Activated T-helper 2 cell treated with anti-CD3 and anti-CD28 coated beads, Interferon-gamma antibody, Interleukin-2, Interleukin-4, amounts not matched to agents 10 μg/mL and 5 μg/mL and 100 μg/mL, durations not matched to agents 14 hours and 24 hours and 36 hours (primary cell): ENCODE measurements at regions not wholly inside any gene's neighbourhood (a gene's known extent, or its start where the extent isn't known, plus 50 kb on each side); places are given as distances from the start of the nearest gene placed in this dataset.

Experiments
- DNase-seq: peaks from one replicate; pipeline ENCODE4 v3.0.0; 2021; ENCODE audit warnings: low spot score
- H3K27ac Mint-ChIP-seq: one replicate; pipeline ENCODE4 v1.8.0; 2021; ENCODE audit warnings: mixed read lengths
- H3K27me3 Mint-ChIP-seq: one replicate; pipeline ENCODE4 v1.8.0; 2021; ENCODE audit warnings: low read depth, mixed read lengths
- H3K36me3 Mint-ChIP-seq: one replicate; pipeline ENCODE4 v1.8.0; 2021; ENCODE audit warnings: low read depth, mixed read lengths
- H3K4me1 Mint-ChIP-seq: one replicate; pipeline ENCODE4 v1.8.0; 2021; ENCODE audit warnings: low read depth, mixed read lengths
- H3K4me3 Mint-ChIP-seq: one replicate; pipeline ENCODE4 v1.8.0; 2021; ENCODE audit warnings: low read depth, mild to moderate bottlenecking, moderate library complexity, mixed read lengths
- H3K9me3 Mint-ChIP-seq: one replicate; pipeline ENCODE4 v1.8.0; 2021; ENCODE audit warnings: mixed read lengths
- intact Hi-C: fragments of 100-400 bp; cut with micrococcal nuclease; formaldehyde crosslinking; loops from one replicate; pipeline ENCODE4 v1.15.1; 2023

DNA sequence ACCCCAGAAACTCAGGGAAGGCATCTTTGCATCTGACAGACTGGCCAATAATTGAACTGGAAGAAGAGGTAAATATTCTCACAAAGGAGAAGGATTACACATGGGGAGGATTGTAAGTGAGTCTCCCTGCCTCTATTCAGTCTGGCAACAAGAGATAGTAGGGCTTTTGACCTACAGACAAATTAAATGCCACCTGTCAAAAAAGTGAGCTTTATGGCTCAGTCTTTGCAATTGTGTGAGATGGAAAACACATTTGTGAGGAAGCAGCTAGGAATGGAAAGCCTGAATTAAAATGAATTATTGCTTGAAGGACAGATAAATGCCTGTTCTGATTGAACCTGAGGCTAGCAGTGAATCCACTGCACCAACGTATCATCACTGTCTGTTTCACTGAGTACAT lies 173.3 kb upstream of the GOLIM4 start:
- Mint-ChIP-seq H3K4me1 (no peaks in the 10 kb centered on the region), H3K27ac (no peak overlapping the region), H3K4me3 (no peak overlapping the region), H3K9me3 (no peaks in the 10 kb centered on the region), H3K27me3 (no peaks in the 10 kb centered on the region), H3K36me3 (no peaks in the 10 kb centered on the region)
- intact Hi-C loops: no loop called here
- no peak for DNase-seq

DNA sequence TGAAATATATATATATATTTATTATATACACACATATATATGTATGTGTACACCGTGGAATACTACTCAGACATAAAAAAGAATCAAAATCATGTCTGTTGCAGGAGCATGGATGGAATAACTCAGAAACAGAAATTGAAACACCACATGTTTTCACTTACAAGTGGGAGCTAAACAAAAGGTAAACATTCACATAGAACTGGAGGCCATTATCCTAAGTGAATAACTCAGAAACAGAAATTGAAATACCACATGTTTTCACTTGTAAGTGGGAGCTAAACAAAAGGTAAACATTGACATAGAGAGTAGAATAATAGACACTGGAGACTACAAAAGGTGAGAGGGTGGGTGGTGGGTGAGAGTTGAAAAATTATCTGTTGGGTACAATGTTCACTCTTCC lies 171.5 kb upstream of the GOLIM4 start:
- H3K4me1 Mint-ChIP-seq: no peaks in the 10 kb centered on the region
- DNase-seq: no peak

DNA sequence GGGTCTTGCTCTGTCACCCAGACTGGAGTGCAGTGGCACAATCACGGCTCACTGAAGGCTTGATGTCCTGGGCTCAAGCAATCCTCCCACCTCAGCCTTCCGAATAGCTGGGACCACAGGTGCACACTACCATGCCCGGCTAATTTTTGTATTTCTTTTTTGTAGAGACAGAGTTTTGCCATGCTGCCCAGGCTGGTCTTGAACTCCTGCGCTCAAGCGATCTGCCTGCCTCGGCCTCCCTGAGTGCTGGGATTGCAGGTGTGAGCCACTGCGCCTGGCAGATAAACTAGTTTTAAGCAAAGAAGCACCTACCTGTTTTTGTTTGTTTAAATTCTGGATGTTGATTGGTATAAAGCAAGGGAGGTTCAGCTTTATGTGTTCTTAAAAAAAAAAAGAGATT lies 170.6 kb upstream of the GOLIM4 start:
- no peak overlapping the region for H3K4me3 Mint-ChIP-seq
- no peaks in the 10 kb centered on the region for H3K9me3 Mint-ChIP-seq
- H3K36me3 Mint-ChIP-seq: no peaks in the 10 kb centered on the region
- H3K27ac Mint-ChIP-seq: no peak overlapping the region
- intact Hi-C loops: no loop called here
- no peaks in the 10 kb centered on the region for H3K4me1 Mint-ChIP-seq
- no peak for DNase-seq
- H3K27me3 Mint-ChIP-seq: no peaks in the 10 kb centered on the region

More for the DNA sequence above, 171.5 kb upstream of the GOLIM4 start:
- Mint-ChIP-seq H3K36me3 (no peaks in the 10 kb centered on the region), H3K27me3 (no peaks in the 10 kb centered on the region), H3K9me3 (no peaks in the 10 kb centered on the region), H3K27ac (no peak overlapping the region), H3K4me3 (no peak overlapping the region)
- intact Hi-C loops: no loop called here

DNA sequence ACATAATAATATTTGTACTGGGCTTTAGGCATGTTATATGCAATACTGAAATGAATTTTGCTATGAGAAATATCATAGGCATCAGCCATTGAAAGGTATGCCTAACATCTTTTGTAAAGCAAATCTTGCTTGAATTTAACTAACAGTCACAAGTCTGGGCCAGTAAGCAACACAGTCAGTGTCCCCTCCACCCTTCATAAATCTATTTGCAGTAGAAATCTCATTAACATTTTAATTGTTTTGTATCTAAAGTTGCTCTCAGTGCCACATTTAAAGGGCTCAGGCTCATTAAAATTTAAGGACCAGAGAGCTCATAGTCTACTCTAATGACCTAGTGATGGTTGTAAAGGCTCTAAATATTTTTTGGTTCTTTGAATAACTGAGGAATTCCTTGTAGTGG lies 167.2 kb upstream of the GOLIM4 start:
- intact Hi-C loops: no loop called here
- no peak overlapping the region for H3K4me3 Mint-ChIP-seq
- H3K9me3 Mint-ChIP-seq: no peaks in the 10 kb centered on the region
- H3K36me3 Mint-ChIP-seq: no peaks in the 10 kb centered on the region
- no peaks in the 10 kb centered on the region for H3K4me1 Mint-ChIP-seq
- DNase-seq: no peak
- no peak overlapping the region for H3K27ac Mint-ChIP-seq
- H3K27me3 Mint-ChIP-seq: peaks cover 2% of the 10 kb centered on the region

DNA sequence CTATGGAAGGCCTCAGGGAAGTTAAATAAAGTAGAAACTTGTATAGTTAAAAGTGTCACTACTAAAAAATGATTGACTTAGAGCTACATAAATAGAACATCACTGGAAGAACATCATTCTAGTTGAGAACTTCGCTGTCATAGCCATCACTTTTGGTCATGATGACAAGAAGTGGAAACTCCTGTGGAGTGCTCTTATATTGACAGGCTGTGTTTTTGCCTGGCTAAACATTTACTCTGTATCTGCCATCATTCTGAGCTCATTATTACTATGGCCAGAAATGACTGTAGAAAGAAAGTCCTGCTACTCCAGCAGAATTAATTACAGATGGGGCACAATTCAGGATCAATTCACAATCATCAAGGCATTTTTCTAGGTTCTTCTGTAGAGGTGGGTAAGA lies 165.1 kb upstream of the GOLIM4 start:
- Mint-ChIP-seq H3K4me1 (no peaks in the 10 kb centered on the region), H3K9me3 (no peaks in the 10 kb centered on the region), H3K27ac (no peak overlapping the region), H3K4me3 (no peak overlapping the region), H3K27me3 (peaks cover 2% of the 10 kb centered on the region), H3K36me3 (no peaks in the 10 kb centered on the region)
- intact Hi-C loops: no loop called here
- no peak for DNase-seq

DNA sequence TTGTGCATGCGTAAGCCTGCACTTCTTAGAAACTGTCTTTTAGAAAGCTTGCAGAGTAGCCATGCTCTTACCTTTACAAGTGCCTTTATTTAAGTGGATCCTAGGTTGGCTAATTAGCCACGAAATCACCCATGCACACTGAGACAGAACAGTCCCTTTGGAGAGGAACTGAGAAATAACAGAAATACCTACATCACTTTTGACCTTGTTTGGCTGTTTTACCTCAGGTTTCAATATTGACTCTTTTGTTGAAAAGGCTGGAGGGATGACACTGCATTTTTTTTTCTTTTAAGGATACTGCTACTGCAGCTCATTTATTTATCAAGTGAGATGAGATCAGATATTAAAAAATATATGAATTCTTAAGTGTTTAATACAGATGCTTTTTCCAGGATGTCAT lies 155.6 kb upstream of the GOLIM4 start:
- Mint-ChIP-seq H3K36me3 (no peaks in the 10 kb centered on the region), H3K4me3 (no peak overlapping the region), H3K9me3 (no peaks in the 10 kb centered on the region), H3K27me3 (peaks cover 49% of the 10 kb centered on the region), H3K27ac (no peak overlapping the region), H3K4me1 (peaks cover 11% of the 10 kb centered on the region)
- intact Hi-C loops: no loop called here
- DNase-seq: no peak

DNA sequence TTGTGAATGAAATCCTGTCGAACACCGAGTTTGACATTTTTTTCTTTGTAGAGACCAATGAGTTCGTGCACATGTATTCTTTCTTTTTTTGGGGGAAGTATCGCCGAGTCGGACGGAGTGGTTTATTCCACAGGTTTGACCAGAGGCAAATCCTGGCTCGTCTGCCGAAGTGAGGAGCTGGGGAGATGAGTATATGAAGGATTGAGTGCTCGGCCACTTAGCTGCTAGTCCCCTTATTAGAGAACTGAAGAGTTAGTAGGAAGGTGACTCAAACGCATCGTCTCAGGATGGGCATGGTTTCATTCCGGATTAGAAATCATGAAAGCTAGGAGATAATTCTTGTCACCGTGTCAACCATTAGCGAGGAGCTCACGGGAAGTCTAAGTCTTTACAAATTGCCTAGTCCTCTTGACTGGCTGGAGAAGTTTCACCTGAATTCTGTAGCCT lies 154.7 kb upstream of the GOLIM4 start:
- Mint-ChIP-seq H3K4me3 (peak overlapping the region; percentile 72), H3K36me3 (no peaks in the 10 kb centered on the region), H3K4me1 (peaks cover 11% of the 10 kb centered on the region), H3K27ac (no peak overlapping the region), H3K27me3 (peaks cover 56% of the 10 kb centered on the region), H3K9me3 (no peaks in the 10 kb centered on the region)
- intact Hi-C loops: no loop called here
- DNase-seq: no peak

DNA sequence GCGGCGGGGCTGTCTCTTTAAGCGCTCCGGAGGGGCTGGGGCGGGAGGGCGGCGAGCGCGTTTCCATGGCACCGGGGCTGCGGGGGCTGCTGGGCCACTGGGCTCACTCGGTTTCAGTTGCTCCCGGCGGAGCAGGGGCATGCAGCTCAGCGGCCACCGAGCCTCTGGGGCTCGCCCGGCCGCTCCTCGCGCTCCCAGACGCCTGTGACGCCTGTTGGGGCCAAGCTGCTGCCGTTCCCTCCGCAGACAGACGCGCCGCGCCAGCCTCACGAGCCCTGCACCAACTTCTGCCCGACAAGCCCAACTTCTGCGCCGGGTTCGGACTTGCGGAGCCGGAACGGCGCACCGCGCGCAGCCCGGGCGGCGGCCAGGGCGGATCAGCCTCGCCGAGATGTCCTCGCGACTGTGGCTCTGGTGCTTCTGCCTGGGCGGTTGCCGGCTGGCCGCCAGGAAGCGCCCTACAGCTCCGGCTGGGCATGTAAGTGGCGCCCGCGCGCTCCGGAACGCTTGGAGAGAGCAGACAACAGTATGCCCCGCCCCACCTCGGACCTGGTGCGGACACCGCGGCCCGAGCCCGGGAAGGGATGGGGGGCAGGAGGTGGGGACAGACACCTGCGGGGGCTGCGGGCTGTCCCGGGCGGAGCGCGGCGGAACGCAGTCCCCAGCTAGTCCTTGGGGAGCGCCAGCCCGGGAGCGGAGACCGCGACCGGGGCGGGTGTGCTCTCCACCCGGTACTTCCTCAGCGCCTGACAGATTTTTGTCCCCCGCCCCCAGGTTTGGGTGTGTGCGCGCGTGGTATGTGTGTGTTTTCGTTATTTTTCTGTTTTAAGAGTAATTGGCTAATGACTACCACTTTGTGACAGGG lies 154.1 kb upstream of the GOLIM4 start:
- Mint-ChIP-seq H3K27me3 (peaks cover 58% of the 10 kb centered on the region), H3K4me3 (peak overlapping the region; percentile 72), H3K9me3 (no peaks in the 10 kb centered on the region), H3K27ac (no peak overlapping the region), H3K4me1 (peaks cover 11% of the 10 kb centered on the region), H3K36me3 (no peaks in the 10 kb centered on the region)
- intact Hi-C loops: no loop called here
- DNase-seq: peak; percentile 25

DNA sequence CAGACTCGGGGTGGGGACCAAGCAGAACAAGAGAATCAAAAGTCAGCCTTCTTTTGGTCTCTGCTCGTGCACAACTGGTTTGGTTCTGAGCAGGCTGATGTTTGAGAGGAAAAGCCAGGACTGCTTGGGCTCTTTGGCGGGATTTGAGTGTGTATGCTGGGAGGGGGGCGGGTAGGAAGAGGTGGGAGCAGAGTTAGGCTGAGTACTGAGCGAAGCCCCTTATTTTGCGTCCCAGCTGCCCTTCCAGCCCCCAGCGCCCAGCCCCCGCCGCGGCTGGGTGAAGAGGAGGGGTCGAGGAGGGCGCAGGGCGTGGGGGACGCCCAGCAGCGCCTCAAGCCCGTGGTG lies 153.5 kb upstream of the GOLIM4 start:
- peak overlapping the region; percentile 66 for H3K4me3 Mint-ChIP-seq
- H3K27me3 Mint-ChIP-seq: peaks cover 59% of the 10 kb centered on the region
- no peaks in the 10 kb centered on the region for H3K36me3 Mint-ChIP-seq
- H3K9me3 Mint-ChIP-seq: no peaks in the 10 kb centered on the region
- H3K27ac Mint-ChIP-seq: no peak overlapping the region
- H3K4me1 Mint-ChIP-seq: peaks cover 11% of the 10 kb centered on the region
- no peak for DNase-seq
- intact Hi-C loops: no loop called here

DNA sequence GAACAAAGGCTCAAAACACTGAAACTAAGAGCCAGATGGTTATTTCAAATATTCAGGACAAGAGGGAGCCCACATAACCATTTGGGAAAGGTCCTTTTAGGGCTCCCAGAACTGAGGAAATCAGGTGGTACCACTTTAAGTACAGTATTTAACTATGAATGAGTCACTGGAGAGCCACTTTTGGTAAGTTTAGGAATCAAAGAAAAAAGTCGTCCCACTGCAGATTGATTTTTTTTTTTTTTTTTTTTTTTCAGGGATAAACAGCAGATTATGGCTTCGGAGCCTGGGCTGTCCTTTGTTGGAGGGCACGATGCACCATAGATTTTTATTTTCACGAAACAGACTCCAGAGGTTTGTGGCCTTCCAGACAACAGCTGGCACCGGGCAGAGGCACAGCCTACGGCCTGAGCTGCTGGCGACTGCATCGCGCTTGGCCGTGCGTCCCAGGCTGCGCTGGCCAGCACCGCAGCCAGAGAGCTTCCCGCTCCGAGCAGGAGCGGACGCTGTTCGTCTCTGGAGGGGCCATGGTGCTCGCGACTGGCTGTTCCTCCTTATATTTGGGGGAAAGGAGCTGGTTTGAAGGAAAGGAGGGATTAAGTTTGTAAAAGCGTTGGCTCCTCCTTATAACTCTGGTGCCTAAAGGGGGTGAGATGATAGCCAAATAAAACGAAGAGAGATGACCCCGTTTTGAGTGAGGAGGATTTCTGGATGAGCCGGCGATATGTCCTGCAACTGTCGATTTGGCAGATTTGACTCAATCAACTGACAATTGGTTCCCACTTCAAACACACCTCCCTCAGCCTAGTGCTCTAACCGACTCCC lies 152.9 kb upstream of the GOLIM4 start:
- no peak for DNase-seq
- Mint-ChIP-seq H3K36me3 (no peaks in the 10 kb centered on the region), H3K4me3 (peak overlapping the region; percentile 66), H3K27me3 (peaks cover 59% of the 10 kb centered on the region), H3K27ac (no peak overlapping the region), H3K4me1 (peaks cover 11% of the 10 kb centered on the region), H3K9me3 (no peaks in the 10 kb centered on the region)
- intact Hi-C loops: no loop called here

DNA sequence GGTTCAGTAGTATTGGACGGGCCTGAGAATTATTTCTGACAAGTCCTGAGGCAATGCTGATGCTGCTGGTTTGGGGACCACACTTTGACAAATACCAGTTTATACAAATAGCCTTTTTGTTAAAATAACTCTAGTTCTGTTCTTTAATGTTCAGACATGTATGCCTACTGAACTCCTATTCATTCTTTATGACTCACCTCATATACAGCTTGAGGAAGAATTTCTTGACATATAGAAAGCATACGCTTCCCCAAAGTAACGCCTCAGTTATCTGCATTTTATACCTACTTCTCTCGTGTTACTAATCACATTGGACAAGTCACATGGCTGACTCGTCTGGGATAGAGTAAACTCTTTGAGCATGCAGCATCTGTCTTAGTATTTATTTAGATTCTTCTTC lies 145.4 kb upstream of the GOLIM4 start:
- peaks cover 15% of the 10 kb centered on the region for H3K27me3 Mint-ChIP-seq
- no peak overlapping the region for H3K27ac Mint-ChIP-seq
- H3K4me1 Mint-ChIP-seq: no peaks in the 10 kb centered on the region
- H3K9me3 Mint-ChIP-seq: no peaks in the 10 kb centered on the region
- H3K4me3 Mint-ChIP-seq: no peak overlapping the region
- no peaks in the 10 kb centered on the region for H3K36me3 Mint-ChIP-seq
- no peak for DNase-seq
- intact Hi-C loops: no loop called here

DNA sequence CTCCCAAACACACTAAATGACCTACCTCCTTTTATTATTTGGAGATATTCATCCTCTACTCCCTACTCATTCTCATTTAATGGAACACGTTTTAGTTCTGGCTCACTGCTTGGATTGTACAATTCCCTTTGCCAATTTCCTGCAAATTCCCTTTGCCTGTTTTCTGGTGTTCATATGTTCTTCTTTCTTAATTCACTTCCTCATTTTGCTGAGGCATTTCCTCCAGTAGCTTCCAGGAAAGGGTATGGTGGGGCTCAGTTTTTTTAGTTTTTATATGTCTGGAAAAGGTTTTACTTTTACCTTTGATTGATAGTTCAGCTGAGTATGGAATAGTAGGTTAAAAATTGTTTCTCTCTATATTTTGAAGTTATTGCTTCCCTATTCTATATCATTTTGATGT lies 143.6 kb upstream of the GOLIM4 start:
- no peak for DNase-seq
- Mint-ChIP-seq H3K4me1 (no peaks in the 10 kb centered on the region), H3K36me3 (no peaks in the 10 kb centered on the region), H3K4me3 (no peak overlapping the region), H3K27ac (no peak overlapping the region), H3K27me3 (peaks cover 7% of the 10 kb centered on the region), H3K9me3 (no peaks in the 10 kb centered on the region)
- intact Hi-C loops: no loop called here

DNA sequence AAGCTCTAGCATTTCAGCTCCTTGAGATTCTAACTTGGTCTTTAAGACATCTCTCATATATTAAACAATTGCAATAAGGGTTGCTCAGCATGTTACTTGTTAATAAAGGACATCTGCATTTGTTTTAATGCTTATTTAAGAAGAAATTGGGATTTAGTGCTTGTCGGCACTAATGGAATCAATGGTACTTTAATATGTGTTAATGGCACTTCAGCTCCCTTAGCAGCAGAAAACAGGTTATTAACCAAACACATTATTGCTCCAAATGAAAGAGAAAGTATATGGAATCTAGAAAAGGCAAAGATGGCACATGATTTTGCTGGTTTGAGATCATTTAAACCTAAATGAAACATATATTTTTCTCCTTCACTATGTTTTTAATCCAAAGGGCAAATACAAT lies 137.3 kb upstream of the GOLIM4 start:
- Mint-ChIP-seq H3K9me3 (no peaks in the 10 kb centered on the region), H3K4me1 (no peaks in the 10 kb centered on the region), H3K36me3 (no peaks in the 10 kb centered on the region), H3K27me3 (peaks cover 5% of the 10 kb centered on the region), H3K4me3 (no peak overlapping the region), H3K27ac (no peak overlapping the region)
- no peak for DNase-seq
- intact Hi-C loops: no loop called here
